Stimulated activated CD8-positive, alpha-beta memory T cell treated with anti-CD3 and anti-CD28 coated beads, Interleukin-4, amount 100 ng/mL, for 1 hour (primary cell): ENCODE measurements at regions not wholly inside any gene's neighbourhood (a gene's known extent, or its start where the extent isn't known, plus 50 kb on each side); places are given as distances from the start of the nearest gene placed in this dataset.

Source experiments
- DNase-seq, 2 donors: peaks; one replicate each; pipeline ENCODE4 v3.0.0-alpha.2; 2020; ENCODE audit warnings: low read depth in 2 of 2, low spot score in 1 of 2

DNA sequence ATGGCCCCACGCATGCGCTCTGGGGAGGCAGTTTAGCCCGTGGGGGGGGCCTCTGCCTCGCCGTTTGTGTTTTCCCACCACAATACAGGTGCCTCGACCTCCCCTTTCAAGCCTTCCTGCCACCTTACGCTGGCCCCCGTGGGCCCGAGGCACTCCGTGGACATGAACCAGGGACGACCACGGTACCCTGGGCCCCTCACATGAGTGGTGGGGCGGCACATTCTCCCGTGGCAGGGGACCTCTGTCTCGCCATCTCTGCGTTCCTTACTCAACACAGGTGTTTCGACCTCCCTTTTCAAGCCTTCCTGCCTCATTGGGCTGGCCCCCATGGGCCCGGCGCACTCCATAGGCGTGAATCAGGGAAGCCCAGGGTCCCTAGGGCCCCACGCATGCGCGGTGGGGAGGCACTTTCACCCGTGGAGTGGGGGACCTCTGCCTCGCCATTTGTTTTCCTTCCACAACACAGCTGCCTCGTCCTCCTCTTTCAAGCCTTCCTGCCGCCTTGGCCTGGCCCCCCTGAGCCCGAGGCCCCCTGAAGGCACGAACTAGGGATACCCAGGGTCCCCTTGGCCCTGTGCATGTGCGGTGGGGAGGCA, 339.5 kb downstream of the ALG10 start:
- no peak for DNase-seq

DNA sequence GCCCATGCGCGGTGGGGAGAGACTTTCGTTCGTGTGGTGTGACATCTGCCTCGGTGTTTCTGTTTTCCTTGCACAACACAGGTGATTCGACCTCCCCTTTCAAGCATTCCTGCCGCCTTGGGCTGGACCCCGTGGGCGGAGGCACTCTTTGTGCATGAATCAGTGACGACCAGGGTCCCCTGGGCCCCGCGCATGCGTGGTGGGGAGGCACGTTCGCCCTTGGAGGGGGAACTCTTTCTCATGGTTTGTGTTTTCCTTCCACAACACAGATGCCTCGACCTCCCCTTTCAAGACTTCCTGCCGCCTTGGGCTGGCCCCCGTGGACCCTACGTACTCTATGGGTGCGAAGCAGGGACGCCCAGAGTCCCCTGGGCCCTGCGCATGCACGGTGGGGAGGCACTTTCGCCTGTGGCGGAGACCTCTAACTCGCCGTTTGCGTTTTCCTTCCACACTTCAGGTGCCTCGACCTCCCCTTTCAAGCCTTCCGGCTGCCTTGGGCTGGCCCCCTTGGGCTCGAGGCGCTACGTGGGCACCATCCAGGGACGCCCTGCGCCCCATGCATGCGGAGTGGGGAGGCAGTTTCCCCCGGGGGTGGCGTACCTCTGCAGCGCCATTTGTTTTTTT, 340.9 kb downstream of the ALG10 start:
- DNase-seq = no peak

DNA sequence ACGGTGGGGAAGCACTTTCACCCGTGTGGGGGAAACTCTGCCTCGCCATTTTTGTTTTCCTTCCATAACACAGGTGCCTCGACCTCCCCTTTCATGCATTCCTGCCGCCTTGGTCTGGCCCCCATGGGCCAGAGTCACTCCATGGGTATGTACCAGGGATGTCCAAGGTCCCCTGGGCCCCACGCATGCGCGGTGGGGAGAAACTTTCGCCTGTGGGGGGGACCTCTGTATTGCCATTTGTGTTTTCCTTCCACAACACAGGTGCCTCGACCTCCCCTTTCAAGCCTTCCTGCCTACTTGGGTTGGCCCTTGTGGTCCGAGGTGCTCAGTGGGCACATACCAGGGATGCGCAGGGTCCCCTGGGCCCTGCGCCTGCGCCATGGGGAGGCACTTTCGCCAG, 345.8 kb downstream of the ALG10 start:
- no peak for DNase-seq

DNA sequence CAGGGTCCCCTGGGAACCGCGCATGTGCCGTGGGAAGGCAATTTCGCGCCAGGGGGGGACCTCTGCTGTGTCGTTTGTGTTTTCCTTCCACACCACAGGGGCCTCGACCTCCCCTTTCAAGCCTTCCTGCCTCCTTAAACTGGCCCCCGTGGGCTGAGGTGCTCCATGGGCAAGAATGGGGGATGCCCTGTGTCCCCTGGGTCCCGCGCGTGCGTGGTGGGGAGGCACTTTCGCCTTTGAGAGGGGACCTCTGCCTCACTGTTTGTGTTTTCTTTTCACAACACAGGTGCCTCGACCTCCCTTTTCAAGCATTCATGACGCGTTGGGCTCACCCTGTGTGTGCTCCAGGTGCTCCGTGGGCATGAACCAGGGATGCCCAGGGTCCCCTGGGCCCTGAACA, 348.8 kb downstream of the ALG10 start:
- DNase-seq = no peak

DNA sequence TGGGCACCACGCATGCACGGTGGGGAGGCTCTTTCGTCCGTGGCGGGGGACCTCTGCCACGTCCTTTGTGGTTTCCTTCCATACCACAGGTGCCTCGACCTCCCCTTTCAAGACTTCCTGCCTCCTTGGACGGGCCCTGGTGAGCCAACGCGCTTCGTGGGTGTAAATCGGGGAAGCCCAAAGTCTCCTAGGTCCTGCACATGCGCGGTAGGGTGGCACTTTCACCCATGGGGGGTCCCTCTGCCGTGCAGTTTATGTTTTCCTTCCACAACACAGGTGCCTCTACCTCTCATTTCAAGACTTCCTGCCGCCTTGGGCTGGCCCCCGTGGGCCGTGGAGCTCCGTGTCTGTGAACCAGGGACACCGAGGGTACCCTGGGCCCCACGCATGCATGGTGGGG, 349.7 kb downstream of the ALG10 start:
- DNase-seq = no peak

DNA sequence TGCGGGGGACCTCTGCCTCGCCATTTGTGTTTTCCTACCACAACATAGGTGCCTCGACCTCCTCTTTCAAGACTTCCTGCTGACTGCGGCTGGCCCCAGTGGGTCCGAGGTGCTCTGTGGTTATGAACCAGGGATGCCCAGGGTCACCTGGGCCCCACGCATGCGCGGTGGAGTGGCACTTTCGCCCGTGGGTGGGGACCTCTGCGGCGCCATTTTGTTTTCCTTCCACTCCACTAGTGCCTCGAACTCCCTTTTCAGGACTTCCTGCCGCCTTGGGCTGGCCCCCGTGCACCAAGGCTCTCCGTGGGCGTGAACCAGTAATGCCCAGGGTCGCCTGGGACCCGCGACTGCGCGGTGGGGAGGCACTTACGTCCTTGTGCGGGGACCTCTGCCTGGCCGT, 351.6 kb downstream of the ALG10 start:
- no peak for DNase-seq

DNA sequence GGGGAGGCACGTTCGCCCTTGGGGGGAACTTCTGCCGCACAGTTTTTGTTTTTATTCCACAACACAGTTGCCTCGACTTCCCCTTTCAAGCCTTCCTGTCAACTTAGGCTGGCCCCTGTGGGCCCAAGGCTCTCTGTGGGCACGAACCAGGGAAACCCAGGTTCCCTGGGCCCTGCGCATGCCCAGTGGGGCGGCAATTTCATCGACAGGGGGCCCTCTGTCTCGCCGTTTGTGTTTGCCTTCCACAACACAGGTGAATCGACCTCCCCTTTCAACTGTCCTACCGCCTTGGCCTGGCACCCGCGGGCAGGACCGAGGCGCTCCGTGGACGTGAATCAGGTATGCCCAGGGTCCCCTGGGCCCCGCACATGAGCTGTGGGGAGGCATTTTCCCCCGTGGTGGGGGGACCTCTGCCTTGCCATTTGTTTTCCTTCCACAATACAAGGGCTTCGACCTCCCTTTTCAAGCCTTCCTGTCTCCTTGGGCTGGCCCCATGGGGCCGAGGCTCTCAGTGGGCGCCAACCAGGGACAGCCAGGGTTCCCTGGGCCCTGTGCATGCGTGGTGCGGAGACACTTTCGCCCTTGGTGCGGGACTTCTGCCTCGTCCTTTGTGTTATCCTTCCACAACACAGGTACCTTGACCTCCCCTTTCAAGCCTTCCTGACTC, 354.0 kb downstream of the ALG10 start:
- DNase-seq = no peak

DNA sequence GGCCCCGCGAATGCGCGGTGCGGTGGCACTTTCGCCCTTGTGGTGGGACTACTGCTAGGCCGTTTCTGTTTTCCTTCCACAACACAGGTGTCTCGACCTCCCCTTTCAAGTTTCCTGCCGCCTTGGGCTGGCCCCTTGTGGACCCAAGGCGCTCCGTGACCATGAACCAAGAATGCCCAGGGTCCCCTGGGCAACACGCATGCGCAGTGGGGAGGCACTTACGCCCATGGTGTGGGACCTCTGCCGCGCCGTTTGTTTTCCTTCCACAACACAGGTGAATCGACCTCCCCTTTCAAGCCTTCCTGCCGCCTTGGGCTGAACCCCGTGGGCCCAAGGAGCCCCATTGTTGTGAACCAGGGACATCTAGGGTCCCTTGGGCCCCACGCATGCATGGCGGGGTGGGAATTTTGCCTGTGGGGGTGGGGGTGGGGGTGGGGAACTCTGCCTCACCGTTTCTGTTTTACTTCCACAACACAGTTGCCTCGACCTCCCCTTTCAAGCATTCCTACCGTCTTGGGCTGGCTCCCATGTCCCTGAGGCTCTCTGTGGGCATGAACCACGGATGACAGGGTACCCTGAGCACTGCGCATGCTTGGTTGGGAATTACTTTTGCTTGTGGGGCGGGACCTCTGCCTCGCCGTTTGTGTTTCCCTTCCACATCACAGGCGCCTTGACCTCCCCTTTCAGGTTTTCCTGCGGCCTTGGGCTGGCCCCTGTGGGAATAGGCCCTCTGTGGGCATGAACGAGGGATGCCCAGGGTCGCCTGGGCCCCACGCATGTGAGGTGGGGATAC, 355.1 kb downstream of the ALG10 start:
- no peak for DNase-seq

DNA sequence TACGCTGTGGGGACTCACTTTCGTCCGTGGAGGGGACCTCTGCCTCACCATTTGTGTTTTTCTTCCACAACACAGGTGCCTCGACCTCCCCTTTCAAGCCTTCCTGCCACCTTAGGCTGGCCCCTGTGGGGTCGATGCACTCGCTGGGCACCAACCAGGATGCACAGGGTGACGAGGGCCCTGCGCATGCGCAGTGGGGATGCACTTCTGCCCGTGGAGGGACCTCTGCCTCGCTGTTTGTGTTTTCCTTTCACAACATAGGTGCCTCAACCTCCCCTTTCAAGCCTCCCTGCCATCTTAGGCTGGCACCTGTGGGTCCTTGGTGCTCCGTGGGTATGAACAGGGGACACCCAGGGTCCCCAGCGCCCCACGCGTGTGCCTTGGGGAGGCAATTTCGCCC, 356.8 kb downstream of the ALG10 start:
- no peak for DNase-seq

DNA sequence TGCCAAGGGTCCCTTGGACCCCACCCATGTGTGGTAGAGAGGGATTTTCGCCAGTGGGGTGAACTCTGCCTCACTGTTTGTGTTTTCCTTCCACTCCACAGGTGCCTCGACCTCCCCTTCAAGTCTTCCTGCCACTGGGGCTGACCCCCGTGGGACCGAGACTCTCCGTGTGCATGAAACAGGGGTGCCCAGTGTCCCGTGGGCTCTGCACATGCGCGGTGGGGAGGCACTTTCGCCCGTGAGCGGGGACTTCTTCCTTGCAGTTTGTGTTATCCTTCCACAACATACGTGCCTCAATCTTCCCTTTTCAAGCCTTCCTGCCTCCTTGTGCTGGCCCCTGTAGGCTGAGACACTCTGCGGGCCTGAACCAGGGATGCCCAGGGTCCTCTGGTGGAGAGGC, 362.4 kb downstream of the ALG10 start:
- no peak for DNase-seq

DNA sequence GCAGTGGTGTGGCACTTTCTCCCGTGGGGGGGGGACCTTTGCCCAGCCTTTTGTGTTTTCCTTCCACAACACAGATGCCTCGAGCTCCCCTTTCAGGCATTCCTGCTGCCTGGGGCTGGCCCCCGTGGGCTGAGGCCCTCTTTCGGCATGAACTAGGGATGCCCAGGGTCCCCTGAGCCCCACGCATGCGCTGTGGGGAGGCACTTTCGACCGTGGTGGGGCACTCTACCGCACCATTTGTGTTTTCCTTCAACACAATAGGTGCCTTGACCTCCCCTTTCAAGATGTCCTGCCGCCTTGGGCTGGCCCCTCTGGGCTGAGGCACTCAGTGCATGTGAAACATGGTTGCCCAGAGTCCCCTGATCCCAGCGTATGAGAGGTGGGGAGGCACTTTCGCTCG, 363.7 kb downstream of the ALG10 start:
- DNase-seq = no peak

DNA sequence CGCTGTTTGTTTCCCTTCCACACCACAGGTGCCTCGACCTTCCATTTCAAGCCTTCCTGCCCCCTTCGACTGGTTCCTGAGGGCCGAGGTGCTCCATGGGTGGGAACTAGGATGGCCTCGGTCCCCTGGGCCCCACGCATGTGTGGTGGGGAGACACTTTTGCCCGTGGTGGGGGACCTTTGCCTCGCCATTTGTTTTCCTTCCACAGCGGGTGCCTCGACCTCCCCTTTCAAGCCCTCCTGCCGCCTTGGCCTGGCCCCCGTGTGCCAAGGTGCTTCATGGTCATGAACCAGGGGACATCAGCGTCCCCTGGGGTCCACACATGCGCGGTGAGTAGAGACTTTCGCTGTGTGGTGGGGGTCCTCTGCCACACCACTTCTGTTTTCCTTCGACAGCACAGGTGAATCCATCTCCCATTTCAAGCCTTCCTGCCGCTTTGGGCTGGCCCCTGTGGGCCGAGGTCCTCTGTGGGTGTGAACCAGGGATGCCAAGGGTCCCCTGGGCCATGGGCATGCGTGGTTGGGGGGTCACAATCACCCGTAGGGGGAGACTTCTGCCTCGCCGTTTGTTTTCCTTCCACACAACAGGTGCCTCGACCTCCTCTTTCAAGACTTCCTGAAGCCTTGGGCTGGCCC, 364.4 kb downstream of the ALG10 start:
- no peak for DNase-seq

DNA sequence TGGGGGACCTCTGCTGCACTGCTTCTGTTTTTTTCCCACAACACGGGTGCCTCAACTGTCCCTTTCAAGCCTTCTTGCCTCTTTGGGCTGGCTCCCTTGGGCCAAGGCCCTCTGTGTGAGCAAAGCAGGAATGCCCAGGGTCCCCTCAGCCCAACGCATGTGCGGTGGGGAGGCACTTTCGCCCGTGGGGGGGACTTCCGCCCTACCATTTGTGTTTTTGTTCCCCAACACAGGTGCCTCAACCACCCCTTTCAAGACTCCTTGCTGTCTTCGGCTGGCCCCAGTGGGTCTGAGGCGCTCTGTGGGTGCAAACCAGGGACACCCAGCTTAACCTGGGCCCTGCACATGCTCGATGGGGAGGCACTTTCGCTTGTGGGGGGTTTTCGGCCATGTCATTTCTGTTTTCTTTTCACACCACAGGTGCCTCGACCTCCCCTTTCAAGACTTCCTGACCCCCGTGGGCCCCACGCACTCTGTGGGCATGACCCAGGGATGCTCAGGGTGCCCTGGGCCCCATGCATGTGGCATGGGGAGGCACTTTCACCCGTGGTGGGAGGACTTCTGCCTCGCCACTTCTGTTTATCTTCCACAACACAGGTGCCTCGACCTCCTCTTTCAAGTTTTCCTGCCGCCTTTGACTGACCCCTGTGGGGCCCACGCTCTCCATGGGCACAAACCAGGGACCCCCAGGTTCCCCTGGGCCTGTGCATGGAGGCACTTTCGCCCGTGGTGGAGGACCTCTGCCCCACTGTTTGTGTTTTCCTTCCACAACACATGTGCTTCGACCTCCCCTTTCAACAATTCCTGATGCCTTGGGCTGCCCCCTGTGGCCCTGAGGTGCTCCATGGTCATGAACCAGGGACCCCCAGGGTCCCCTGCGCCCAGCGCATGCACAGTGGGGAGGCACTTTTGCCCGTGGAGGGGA, 365.7 kb downstream of the ALG10 start:
- DNase-seq = no peak

DNA sequence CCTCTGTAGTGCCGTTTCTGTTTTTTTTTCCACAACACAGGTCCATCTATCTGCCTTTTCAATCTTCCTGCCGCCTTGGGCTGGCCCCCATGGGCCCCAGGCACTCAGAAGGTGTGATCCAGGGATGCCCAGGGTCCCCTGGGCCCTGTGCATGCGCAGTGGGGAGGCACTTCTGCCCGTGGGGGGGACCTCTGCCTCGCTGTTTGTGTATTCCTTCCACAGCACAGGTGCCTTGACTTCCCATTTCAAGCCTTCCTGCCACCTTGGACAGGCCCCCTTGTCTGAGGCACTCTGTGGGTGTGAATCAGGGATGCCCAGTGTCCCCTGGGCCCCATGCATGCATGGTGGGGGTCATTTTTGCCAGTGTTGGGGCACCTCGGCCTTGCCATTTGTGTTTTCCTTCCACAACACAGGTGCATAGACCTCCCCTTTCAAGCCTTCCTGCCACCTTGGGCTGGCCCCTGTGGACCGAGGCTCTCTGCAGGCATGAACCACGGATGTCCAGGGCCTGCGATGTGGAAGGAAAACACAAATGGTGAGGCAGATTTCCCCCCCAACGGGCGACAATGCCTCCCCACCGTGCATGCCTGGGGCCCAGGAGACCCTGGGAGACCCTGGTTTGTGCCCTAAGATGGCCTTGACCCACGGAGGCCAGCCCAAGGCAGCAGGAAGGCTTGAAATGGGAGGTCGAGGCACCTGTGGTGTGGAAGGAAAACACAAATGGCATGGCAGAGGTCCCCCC, 366.5 kb downstream of the ALG10 start:
- DNase-seq = no peak

DNA sequence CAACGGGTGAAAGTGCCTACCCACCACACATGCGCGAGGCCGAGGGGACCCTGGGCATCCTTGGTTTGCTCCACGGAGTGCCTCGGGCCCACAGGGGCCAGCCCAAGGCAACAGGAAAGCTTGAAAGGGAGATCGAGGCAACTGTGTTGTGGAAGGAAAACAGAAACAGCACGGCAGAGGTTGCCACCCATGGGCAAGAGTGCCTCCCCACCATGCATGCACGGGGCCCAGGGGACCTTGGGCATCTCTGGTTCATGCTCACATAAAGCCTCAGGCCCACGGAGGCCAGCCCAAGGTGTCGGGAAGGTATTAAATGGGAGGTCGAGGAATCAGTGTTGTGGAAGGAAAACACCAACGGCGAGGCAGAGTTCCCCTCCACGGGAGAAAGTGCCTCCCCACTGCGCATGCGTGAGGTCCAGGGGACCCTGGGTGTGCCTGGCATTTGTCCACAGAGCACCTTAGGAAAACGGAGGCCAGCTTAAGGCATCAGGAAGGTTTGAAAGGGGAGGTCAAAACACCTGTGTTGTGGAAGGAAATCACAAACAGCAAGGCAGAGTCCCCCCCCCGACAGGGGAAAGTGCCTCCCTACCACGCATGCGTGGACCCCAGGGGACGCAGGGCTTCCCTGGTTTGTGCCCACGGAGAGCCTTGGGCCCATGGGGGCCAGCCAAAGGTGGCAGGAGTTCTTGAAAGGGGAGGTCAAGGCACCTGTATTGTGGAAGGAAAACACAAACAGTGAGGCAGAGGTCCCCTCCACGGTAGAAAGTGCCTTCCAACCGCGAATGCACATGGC, 367.3 kb downstream of the ALG10 start:
- DNase-seq = no peak

DNA sequence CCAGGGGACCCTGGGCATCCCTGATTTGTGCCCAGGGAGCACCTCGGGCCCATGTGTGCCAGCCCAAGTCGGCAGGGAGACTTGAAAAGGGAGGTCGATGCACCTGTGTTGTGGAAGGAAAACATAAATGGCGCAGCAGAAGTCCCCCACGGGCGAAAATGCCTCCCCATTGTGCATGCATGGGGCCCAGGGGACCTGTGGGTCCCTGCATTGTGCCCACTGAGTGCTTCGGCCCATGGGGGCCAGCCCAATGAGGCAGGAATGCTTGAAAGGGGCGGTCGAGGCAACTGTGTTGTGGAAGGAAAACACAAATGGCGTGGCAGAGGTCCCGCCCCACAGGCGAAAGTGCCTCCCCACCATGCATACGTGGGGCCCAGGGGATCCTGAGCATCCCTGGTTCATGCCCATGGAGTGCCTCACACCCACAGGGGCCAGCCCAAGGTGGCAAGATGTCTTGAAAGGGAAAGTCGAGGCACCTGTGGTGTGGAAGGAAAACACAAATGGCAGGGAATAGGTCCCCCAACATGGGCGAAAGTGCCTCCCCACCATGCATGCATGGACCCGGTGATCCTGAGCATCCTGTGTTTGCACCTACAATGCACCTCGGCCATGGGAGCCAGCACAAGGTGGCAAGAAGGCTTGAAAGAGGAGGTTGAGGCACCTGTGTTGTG, 368.0 kb downstream of the ALG10 start:
- no peak for DNase-seq

DNA sequence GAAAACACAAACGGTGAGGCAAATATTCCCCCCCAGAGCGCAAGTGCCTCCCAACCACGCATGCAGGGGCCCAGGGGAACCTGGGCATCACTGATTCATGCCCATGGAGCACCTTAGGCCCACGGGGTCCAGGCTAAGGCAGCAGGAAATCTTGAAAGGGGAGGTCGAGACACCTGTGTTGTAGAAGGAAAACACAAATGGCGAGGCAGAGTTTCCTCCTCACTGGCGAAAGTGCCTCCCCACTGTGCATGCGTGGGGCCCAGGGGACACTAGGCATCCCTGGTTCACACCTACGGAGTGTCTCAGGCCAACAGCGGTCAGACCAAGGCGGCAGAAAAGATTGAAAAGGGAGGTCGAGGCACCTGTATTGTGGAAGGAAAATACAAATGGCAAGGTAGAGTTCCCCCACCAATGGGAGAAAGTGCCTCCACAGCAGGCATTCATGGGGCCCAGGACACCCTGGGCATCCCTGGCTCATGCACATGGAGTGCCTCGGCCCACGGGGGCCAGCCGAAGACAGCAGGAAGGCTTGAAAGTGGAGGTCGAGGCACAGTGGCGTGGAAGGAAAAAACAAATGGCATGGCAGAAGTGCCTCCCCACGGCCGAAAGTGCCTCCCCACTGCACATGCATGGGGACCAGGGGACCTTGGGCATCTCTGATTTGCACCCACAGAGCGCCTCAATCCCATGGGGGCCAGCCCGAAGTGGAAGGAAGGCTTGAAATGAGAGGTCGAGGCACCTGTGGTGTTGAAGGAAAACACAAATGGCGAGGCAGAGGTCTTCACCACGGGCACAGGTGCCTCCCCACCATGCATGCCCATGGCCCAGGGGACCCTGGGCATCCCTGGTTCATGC, 368.8 kb downstream of the ALG10 start:
- no peak for DNase-seq
